Uterus (tissue), 3 donors: ENCODE measurements at regions not wholly inside any gene's neighbourhood (a gene's known extent, or its start where the extent isn't known, plus 50 kb on each side); places are given as distances from the start of the nearest gene placed in this dataset.
"Not testable (repeated sequence)": the region's sequence is repeated elsewhere in the genome, so short reads cannot be mapped to it uniquely, and the experiment has no call there.

Experiments
- DNase-seq, 2 donors: peaks; one replicate each; pipeline ENCODE4 v3.0.0-alpha.2; 2019 to 2020
- H3K27ac ChIP-seq, 2 donors: fragments of 200-600 bp; sonication (generic); 1 replicate in 1 of 2; 2 replicates in 1 of 2; pipeline ENCODE4 v1.5.1; 2016 to 2018
- H3K27me3 ChIP-seq, 2 donors: fragments of 200-600 bp; sonication (generic); one replicate each; pipeline ENCODE4 v1.5.1; 2018 to 2019; ENCODE audit warnings: control low read depth in 1 of 2
- H3K36me3 ChIP-seq, 2 donors: fragments of 200-600 bp; sonication (generic); one replicate each; pipeline ENCODE4 v1.5.1; 2019; ENCODE audit warnings: control low read depth in 1 of 2
- H3K4me1 ChIP-seq, 2 donors: fragments of 200-600 bp; sonication (generic); one replicate each; pipeline ENCODE4 v1.5.1; 2018 to 2019; ENCODE audit warnings: control low read depth in 1 of 2
- H3K4me3 ChIP-seq, 2 donors: fragments of 200-600 bp; sonication (generic); 1 replicate in 1 of 2; 2 replicates in 1 of 2; pipeline ENCODE4 v1.5.1; 2018 to 2019; ENCODE audit warnings: mild to moderate bottlenecking in 1 of 2
- H3K9me3 ChIP-seq, 2 donors: fragments of 200-600 bp; sonication (generic); one replicate each; pipeline ENCODE4 v1.5.1; 2019; ENCODE audit warnings: control low read depth in 1 of 2
- CTCF ChIP-seq, 4 experiments: fragments of 200-600 bp in 2 of 4; fragments of 450-650 bp in 2 of 4; sonication (generic) in 2 of 4; IDR thresholded peaks; one replicate each; pipeline ENCODE4 v1.5.1; 2016 to 2019; ENCODE audit warnings: antibody characterized with exemption in 4 of 4, mild to moderate bottlenecking in 2 of 4, moderate library complexity in 1 of 4
- POLR2A ChIP-seq, 2 donors: fragments of 450-650 bp; IDR thresholded peaks; one replicate each; pipeline ENCODE4 v1.6.1; 2016; ENCODE audit warnings: antibody characterized with exemption in 2 of 2, mild to moderate bottlenecking in 1 of 2, moderate library complexity in 1 of 2
- intact Hi-C: fragments of 100-400 bp; cut with DNase I; formaldehyde crosslinking; loops from one replicate; pipeline ENCODE4 v1.15.1; 2023; ENCODE audit warnings: low total_unique reads
- donor health status: DM: yes; HTN: yes; CAD: no.

- Histone ChIP-seq H3K4me3 (no peak overlapping the region), H3K27me3 (no peaks in the 10 kb centered on the region), H3K4me1 (no peaks in the 10 kb centered on the region), H3K36me3 (no peaks in the 10 kb centered on the region), H3K9me3 (no peaks in the 10 kb centered on the region), H3K27ac (no peak overlapping the region)
- TF ChIP-seq POLR2A (IDR thresholded peaks at IDR 0.05) (no peak), CTCF (IDR thresholded peaks at IDR 0.05) (no peak)
- intact Hi-C loops = no loop called here
- DNase-seq = no peak
Observed at GRCh38 chrX:93468075-93468474, 205.3 kb downstream of the NAP1L3 start.

GRCh38 chrX:93466383-93466782, 207.0 kb downstream of the NAP1L3 start:
- TF ChIP-seq CTCF (IDR thresholded peaks at IDR 0.05) (no peak), POLR2A (IDR thresholded peaks at IDR 0.05) (no peak)
- Histone ChIP-seq H3K27me3 (no peaks in the 10 kb centered on the region), H3K9me3 (no peaks in the 10 kb centered on the region), H3K27ac (no peak overlapping the region), H3K4me3 (no peak overlapping the region), H3K36me3 (no peaks in the 10 kb centered on the region), H3K4me1 (no peaks in the 10 kb centered on the region)
- intact Hi-C loops = no loop called here
- DNase-seq = no peak

GRCh38 chrX:93461060-93461459, 212.3 kb downstream of the NAP1L3 start:
- H3K9me3 ChIP-seq = no peaks in the 10 kb centered on the region
- TF ChIP-seq CTCF (IDR thresholded peaks at IDR 0.05) (no peak), POLR2A (IDR thresholded peaks at IDR 0.05) (no peak)
- H3K4me3 ChIP-seq = no peak overlapping the region
- no peaks in the 10 kb centered on the region for H3K27me3 ChIP-seq
- no peaks in the 10 kb centered on the region for H3K36me3 ChIP-seq
- intact Hi-C loops = no loop called here
- no peak for DNase-seq
- H3K27ac ChIP-seq = no peak overlapping the region
- no peaks in the 10 kb centered on the region for H3K4me1 ChIP-seq

GRCh38 chrX:93454509-93454908, 218.9 kb downstream of the NAP1L3 start:
- TF ChIP-seq POLR2A (IDR thresholded peaks at IDR 0.05) = no peak
- no peak for TF ChIP-seq CTCF (IDR thresholded peaks at IDR 0.05)
- H3K9me3 ChIP-seq = no peaks in the 10 kb centered on the region
- H3K27ac ChIP-seq = no peak overlapping the region
- peaks cover 0 to 4% of the 10 kb centered on the region in 2 donors for H3K27me3 ChIP-seq
- DNase-seq = no peak
- no peak overlapping the region for H3K4me3 ChIP-seq
- intact Hi-C loops = no loop called here
- no peaks in the 10 kb centered on the region for H3K4me1 ChIP-seq
- no peaks in the 10 kb centered on the region for H3K36me3 ChIP-seq

GRCh38 chrX:93434721-93435120, 238.7 kb downstream of the NAP1L3 start:
- not testable (repeated sequence) for H3K9me3 ChIP-seq

GRCh38 chrX:93428497-93428896, 244.9 kb downstream of the NAP1L3 start:
- TF ChIP-seq CTCF (IDR thresholded peaks at IDR 0.05) (no peak), POLR2A (IDR thresholded peaks at IDR 0.05) (no peak)
- no peaks in the 10 kb centered on the region for H3K4me1 ChIP-seq
- no peak overlapping the region for H3K4me3 ChIP-seq
- intact Hi-C loops = no loop called here
- peaks cover 0 to 5% of the 10 kb centered on the region in 2 donors for H3K27me3 ChIP-seq
- H3K9me3 ChIP-seq = no peaks in the 10 kb centered on the region
- H3K27ac ChIP-seq = no peak overlapping the region
- no peak for DNase-seq
- H3K36me3 ChIP-seq = no peaks in the 10 kb centered on the region

More at GRCh38 chrX:93434721-93435120, 238.7 kb downstream of the NAP1L3 start:
- DNase-seq, H3K27me3 ChIP-seq, H3K4me3 ChIP-seq, H3K4me1 ChIP-seq, intact Hi-C loops, H3K36me3 ChIP-seq, H3K27ac ChIP-seq: not testable (repeated sequence)
